ENCODE measurements at regions not wholly inside any gene's neighbourhood (a gene's known extent, or its start where the extent isn't known, plus 50 kb on each side); places are given as distances from the start of the nearest gene placed in this dataset.

DNA sequence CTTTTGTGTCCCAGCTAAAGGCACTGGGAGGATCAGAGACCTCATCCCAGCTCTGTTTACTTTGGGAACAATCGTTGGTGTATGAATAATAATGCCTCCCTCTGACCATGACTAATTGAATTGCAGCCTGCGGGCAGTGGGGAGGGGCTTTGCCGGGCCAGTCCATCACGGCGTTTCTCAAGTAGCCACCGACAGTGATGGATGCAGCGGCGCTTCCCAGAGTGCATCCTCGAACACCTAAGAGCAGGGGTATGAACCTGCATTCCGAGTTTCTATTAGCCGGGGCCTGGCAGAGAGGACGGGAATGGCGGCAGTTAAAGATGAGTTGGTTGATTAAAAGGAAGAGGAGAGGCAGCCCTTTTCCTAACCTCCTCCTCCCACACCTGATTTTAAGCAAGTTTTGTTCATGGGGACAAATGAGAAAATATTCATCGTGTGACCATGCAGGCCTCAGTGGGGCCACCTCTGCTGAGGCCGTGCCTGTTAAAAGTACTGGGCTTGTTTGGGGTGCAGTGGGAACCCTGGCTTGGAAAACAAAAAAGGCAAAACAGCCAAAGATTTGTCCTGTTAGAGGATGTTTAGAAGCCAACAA lies 154.1 kb downstream of the FOXA2 start:
- DNase-seq (ENCODE audit: low read depth, low spot score) (no peak), FAIRE-seq (no peak)
- no peak overlapping the region for H3K4me3 ChIP-seq (ENCODE audit: control insufficient read depth in 2 of 3, extremely low read depth in 1 of 3, insufficient read depth in 2 of 3, low read depth in 1 of 3, low read length in 3 of 3)
- no peak overlapping the region for H3K9ac ChIP-seq (ENCODE audit: control insufficient read depth, extremely low read depth, insufficient read depth, low read length)
- no peaks in the 10 kb centered on the region for H3K79me2 ChIP-seq (ENCODE audit: control insufficient read depth, insufficient read depth, low read length)
- no peak overlapping the region for H2AFZ ChIP-seq (ENCODE audit: control insufficient read depth, low read length)
- H3K27ac ChIP-seq (ENCODE audit: control insufficient read depth, insufficient read depth, low read length) = no peak overlapping the region
- dilution Hi-C loops (cut with MboI; ENCODE audit: extremely low pct_ligation_motif_present, low sequenced_read_pairs) = no loop called here
- no peaks in the 10 kb centered on the region for H4K20me1 ChIP-seq (ENCODE audit: control insufficient read depth, extremely low read depth, insufficient read depth, low read length)
- H3K36me3 ChIP-seq (ENCODE audit: control insufficient read depth in 2 of 2, extremely low read depth in 1 of 2, insufficient read depth in 2 of 2, low read length in 2 of 2) = no peaks in the 10 kb centered on the region
- H3K9me3 ChIP-seq (ENCODE audit: control insufficient read depth, low read depth, low read length) = no peaks in the 10 kb centered on the region
- H3K4me1 ChIP-seq (ENCODE audit: control insufficient read depth, extremely low read depth, insufficient read depth, low read length) = no peaks in the 10 kb centered on the region
- H3K4me2 ChIP-seq (ENCODE audit: control insufficient read depth, extremely low read depth, insufficient read depth, low read depth, low read length) = no peak overlapping the region
- H3K27me3 ChIP-seq (ENCODE audit: control insufficient read depth, extremely low read depth, insufficient read depth, low read length) = no peaks in the 10 kb centered on the region
- no peak for TF ChIP-seq CTCF (optimal IDR thresholded peaks at IDR 0.05 in 1 of 3, IDR thresholded peaks at IDR 0.05 in 1 of 3, conservative IDR thresholded peaks at IDR 0.05 in 1 of 3; ENCODE audit: extremely low read depth in 1 of 3, insufficient read depth in 2 of 3, low read length in 3 of 3)
- TF ChIP-seq EZH2 (IDR thresholded peaks at IDR 0.05; ENCODE audit: low read length) = no peak
- no peaks in the 10 kb centered on the region for H3K9me1 ChIP-seq (ENCODE audit: control insufficient read depth, extremely low read depth, insufficient read depth, low read length)

DNA sequence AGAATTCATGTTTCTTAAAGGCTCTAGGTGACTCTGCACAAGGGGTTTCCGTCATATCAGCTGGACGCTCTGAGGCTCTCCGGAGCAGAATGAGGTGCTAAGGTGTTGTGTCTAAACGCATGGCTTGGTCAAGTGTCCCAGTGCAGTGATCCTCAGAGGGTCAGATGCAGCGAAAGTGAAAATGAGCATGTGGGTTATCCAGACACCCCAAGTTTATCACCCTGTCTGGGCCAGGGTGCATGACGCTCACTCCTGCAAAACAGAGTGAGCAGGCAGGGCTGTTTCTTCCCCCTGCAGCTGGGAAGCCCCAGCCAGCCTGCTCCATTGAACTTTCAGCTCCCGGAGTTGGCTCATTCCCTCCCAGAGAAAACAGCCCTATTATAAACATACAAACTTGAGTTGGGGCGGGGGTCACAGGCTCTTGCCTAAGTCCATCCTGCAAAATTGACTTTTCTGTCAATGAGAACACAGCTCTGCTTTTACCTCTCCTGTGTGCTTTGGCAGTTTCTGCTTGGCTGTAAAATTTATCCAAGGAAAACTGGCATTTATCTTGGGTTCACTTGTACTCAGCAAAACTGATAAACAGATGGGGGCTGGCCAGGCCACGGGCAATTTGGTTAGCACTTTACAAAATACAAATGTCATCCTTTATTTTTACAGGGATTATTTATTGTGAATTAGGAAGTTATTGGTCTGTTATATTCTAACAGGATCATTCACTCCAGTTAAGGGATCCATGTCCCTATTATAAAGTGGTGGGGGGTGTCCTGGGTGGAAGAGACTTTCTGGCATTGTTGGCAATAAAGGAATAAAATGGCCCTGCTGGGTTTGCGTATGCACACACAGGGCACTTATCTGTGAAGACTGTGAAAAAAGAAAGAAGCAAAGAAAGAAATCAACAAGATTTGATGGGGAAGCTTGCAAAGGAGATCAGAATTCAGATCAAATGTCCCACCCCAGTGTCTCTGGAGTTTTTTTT lies 154.9 kb downstream of the FOXA2 start:
- no peak overlapping the region for H3K4me2 ChIP-seq (ENCODE audit: control insufficient read depth, extremely low read depth, insufficient read depth, low read depth, low read length)

More for the DNA sequence above, 154.9 kb downstream of the FOXA2 start:
- dilution Hi-C loops (cut with MboI; ENCODE audit: extremely low pct_ligation_motif_present, low sequenced_read_pairs) = no loop called here
- no peaks in the 10 kb centered on the region for H3K9me3 ChIP-seq (ENCODE audit: control insufficient read depth, low read depth, low read length)
- no peak for DNase-seq (ENCODE audit: low read depth, low spot score)
- no peaks in the 10 kb centered on the region for H3K4me1 ChIP-seq (ENCODE audit: control insufficient read depth, extremely low read depth, insufficient read depth, low read length)
- no peaks in the 10 kb centered on the region for H3K9me1 ChIP-seq (ENCODE audit: control insufficient read depth, extremely low read depth, insufficient read depth, low read length)
- no peaks in the 10 kb centered on the region for H3K79me2 ChIP-seq (ENCODE audit: control insufficient read depth, insufficient read depth, low read length)
- H2AFZ ChIP-seq (ENCODE audit: control insufficient read depth, low read length) = no peak overlapping the region
- no peak overlapping the region for H3K9ac ChIP-seq (ENCODE audit: control insufficient read depth, extremely low read depth, insufficient read depth, low read length)
- no peaks in the 10 kb centered on the region for H3K36me3 ChIP-seq (ENCODE audit: control insufficient read depth in 2 of 2, extremely low read depth in 1 of 2, insufficient read depth in 2 of 2, low read length in 2 of 2)
- no peak overlapping the region for H3K4me3 ChIP-seq (ENCODE audit: control insufficient read depth in 2 of 3, extremely low read depth in 1 of 3, insufficient read depth in 2 of 3, low read depth in 1 of 3, low read length in 3 of 3)
- H3K27ac ChIP-seq (ENCODE audit: control insufficient read depth, insufficient read depth, low read length) = no peak overlapping the region
- FAIRE-seq = no peak
- TF ChIP-seq EZH2 (IDR thresholded peaks at IDR 0.05; ENCODE audit: low read length) = no peak
- no peak for TF ChIP-seq CTCF (optimal IDR thresholded peaks at IDR 0.05 in 1 of 3, IDR thresholded peaks at IDR 0.05 in 1 of 3, conservative IDR thresholded peaks at IDR 0.05 in 1 of 3; ENCODE audit: extremely low read depth in 1 of 3, insufficient read depth in 2 of 3, low read length in 3 of 3)
- no peaks in the 10 kb centered on the region for H4K20me1 ChIP-seq (ENCODE audit: control insufficient read depth, extremely low read depth, insufficient read depth, low read length)
- H3K27me3 ChIP-seq (ENCODE audit: control insufficient read depth, extremely low read depth, insufficient read depth, low read length) = no peaks in the 10 kb centered on the region
